Raji (cell line): ENCODE measurements at regions not wholly inside any gene's neighbourhood (a gene's known extent, or its start where the extent isn't known, plus 50 kb on each side); places are given as distances from the start of the nearest gene placed in this dataset.

Experiments
- POLR2A ChIP-seq: IDR thresholded peaks from 2 replicates; pipeline ENCODE4 v1.6.1; 2011; ENCODE audit warnings: low read depth, low read length, control low read depth; ENCODE audit not compliant: insufficient read depth

DNA sequence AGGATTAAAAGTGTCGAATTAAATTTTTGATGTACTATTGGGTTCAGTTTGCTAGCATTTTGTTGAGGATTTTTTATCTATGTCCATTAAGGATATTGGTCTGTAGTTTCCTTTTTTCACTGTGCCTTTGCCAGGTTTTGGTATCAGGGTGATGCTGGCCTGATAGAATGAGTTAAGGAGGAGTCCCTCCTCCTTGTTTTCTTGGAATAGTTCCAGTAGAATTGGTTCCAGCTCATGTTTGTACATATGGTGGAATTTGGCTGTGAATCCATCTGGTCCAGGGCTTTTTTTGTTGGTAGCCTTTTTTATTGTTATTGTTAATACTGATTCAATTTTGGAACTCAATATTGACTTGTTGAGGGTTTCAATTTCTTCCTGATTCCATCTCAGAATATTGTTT is 141.8 kb downstream of the SIM1 start:
- no peak for TF ChIP-seq POLR2A

DNA sequence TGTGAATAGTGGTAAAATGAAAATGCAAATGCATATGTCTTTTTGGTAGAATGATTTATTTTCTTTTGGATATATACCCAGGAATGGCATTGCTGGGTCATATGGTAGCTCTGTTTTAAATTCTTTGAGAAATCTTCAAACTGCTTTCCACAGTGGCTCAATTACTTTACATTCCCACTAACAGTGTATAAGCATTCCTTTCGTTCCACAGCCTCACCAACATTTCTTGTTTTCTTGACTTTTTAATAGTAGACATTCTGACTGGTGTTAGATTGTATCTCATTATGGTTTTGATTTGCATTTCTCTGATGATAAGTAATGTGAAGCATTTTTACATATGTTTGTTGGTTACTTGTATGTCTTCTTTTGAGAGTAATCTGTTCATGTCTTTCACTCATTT is 144.0 kb downstream of the SIM1 start:
- no peak for TF ChIP-seq POLR2A

DNA sequence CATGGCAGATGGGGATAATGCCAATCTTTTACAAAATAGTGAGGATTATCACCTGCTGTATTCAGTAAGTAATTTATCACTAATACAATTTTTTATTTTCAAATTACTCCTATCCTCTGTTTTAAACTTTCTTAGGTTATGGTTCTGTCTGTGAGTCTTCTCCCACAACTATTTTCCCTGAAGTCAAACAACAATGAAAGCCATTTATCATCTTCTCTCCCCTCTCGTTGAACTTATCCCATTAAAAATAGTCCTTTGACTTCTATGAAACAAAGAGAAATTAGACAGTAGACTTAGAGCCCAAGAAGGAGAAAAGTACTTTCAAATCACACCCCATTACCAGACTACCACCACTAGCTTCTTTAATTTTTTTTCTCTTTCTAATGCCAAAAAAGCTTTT is 147.7 kb downstream of the SIM1 start:
- no peak for TF ChIP-seq POLR2A

DNA sequence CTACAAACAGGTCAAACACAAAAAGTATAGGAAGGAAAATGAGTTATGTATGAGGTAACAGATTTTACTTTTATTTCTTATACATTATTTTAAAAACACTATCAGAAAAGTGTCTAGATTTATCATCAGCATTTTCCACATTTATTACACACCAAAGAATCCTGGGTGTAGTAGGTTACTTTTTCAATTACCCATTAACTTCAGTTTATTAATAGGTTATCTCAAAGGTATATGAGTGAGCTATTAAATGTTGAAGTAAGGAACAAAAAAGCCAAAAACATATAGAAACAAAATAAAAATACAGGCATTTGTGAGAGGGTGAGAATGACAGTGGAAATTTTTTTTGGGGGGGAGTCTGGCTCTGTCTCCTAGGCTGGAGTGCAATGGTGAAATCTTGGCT is 150.5 kb downstream of the SIM1 start:
- TF ChIP-seq POLR2A, result no peak

DNA sequence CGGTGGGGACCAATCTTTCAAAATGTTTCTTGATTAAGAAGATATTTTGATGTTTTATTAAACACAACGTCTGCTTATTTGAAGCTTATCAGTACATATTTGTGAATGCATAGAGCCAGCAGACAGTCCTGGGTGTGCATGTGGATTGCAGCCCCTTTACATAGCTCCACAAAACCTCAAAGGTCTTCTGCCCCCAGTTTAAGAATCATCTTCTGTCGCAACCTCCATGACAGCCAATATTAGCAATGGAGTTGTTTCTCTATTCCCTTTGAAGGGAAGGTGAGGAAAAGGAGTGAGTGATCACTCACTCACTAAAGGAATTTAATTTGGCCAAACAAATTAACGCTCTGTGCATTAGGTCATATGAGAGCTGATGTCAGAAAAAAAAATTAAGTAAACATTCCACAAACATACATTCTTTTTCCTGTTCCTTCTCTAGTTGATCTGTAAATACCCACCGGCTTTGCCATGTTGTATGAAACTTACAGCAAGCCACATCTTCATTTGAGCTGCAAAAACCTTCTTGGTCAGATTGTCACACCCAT is 152.9 kb downstream of the SIM1 start:
- TF ChIP-seq POLR2A, result no peak

DNA sequence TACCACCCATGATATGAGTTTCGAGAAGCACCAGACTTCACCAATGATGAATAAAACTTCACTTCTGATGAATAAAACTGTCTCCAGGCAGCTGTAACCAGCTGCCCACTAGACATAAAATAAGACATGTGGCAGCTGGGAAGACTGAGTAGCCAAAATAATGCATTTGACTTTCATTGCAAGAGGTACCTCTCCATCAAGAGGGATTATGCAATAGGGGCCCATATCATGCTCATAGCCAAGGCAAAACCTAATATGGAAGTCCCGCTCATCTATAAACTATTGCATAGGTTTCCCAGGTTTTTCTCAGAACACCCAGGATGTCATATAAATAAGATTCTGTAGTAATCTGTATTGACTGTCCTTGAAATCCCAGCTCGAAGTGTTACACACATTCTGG is 155.5 kb downstream of the SIM1 start:
- TF ChIP-seq POLR2A, result no peak

GRCh38 chr6:100307561-100307960 is 157.2 kb downstream of the SIM1 start:
- TF ChIP-seq POLR2A, result no peak

DNA sequence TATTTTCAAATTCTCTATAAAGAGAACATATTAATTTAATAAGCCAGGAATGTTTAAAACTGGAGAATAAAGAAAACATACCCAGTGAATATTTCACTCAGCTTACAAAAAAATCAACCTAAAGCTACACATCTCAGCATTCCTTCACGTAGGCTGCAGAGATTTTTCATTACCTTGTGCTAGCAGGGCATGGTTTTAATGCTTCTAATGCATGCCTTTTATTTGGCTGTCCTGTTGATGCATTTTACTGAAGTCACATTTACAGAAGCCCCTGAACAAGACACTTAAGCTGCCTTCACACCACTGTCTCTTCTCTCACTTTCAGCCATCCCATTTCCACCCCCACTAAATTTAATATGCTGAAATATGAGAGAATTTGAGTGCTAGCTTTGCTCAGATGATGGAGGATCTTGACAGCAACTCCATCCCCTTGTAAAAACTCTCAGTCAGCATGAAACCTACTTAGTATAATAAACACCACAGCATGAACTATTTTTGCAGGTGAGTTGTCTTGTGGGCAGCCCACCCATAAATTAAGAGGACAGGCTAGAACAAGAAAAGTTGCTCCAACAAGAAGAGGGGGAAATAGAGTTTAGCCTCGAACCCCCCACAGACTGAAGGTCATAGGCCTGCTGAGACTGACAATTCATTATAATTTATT is 159.4 kb downstream of the SIM1 start:
- TF ChIP-seq POLR2A, result no peak

- no peak for TF ChIP-seq POLR2A
Observed at GRCh38 chr6:100304575-100304974, 160.1 kb downstream of the SIM1 start.

DNA sequence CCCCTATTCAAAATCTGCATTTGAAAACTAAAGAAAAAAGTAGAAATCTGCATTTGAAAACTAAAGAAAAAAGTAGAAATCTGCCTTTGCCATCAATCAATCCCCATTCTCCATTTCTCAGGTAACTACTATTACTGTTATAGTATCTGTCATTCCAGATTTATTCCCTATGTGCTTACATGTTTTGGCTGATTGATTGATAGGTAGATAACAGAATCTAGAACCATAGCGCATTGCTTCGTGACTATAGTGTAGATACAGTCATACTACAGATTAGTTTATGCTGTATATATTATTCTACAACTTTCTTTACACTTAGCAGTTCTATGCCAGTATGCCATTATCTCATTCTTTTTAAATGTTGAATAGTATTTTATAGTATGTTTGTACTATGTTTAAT is 163.0 kb downstream of the SIM1 start:
- TF ChIP-seq POLR2A, result no peak

GRCh38 chr6:100300221-100300736 is 164.4 kb downstream of the SIM1 start:
- no peak for TF ChIP-seq POLR2A

GRCh38 chr6:100296810-100297544 is 167.7 kb downstream of the SIM1 start:
- no peak for TF ChIP-seq POLR2A

- no peak for TF ChIP-seq POLR2A
Observed at GRCh38 chr6:100289285-100289684, 175.4 kb downstream of the SIM1 start.

DNA sequence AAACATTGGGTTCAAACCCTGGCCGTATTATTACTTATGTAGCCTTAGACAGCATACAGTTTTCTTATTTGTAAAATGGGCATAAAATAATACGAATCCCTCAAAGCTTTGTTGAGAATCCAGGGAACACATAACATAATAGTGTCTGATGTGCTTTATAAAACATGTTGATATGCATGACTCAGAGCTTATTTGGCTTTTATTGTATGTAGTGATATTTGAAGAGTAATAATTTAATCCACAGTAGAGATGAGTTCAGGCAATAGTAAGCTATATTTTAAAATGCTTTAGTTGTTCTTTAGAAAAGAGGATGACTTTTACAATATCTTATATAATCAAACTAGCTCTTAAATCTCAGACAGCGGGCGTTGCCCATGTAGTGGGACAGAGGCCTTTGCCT is 176.4 kb downstream of the SIM1 start:
- no peak for TF ChIP-seq POLR2A

DNA sequence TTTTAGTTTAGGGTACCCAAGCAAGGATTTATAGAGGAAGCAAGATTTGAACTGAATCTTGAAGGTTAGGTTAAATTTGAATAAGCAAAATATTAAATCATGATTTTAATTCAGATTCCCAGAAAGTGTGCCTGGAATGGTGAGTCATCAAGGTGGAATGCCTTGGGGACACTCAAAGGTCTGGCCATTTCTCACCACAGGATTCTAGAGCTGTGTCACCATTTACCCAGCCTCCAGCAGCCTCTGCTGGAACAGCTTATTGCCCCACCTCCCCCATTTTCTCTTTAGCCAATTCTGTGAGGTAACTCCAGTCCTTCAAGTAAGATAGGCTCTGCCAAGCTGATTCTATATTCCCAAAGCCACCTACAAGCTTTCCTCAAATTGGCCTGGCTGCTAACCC is 181.4 kb downstream of the SIM1 start:
- TF ChIP-seq POLR2A, result no peak

GRCh38 chr6:100281471-100281901 is 183.2 kb downstream of the SIM1 start:
- TF ChIP-seq POLR2A, result no peak
